PC-9 (cell line): ENCODE measurements at regions not wholly inside any gene's neighbourhood (a gene's known extent, or its start where the extent isn't known, plus 50 kb on each side); places are given as distances from the start of the nearest gene placed in this dataset.

Experiments
- BruUV-seq: library from RNA; stranded (reverse); fragments of 400-500 nt; replicated peaks from 2 replicates; lab custom pipeline; 2021; lab: Mats Ljungman, UMichigan
- CTCF ChIA-PET: fragments of 300-600 bp; sonication (Branson Sonifier 250); formaldehyde crosslinking; loops from one replicate; lab custom pipeline; 2022; ENCODE audit warnings: antibody characterized with exemption; lab: Charles Lee
- POLR2A ChIA-PET: fragments of 300-600 bp; sonication (Branson Sonifier 250); formaldehyde crosslinking; loops from one replicate; lab custom pipeline; 2022; ENCODE audit warnings: antibody characterized with exemption; ENCODE audit not compliant: unreplicated experiment; lab: Charles Lee
- DNase-seq, 2 experiments: peaks; one replicate each; pipeline versions ENCODE4 v3.0.0 to v3.0.0-alpha.2; 2015 to 2022; ENCODE audit warnings: mixed read lengths in 1 of 2
- H2AFZ ChIP-seq: fragments of 200-600 bp; sonication (generic); 2 replicates; pipeline ENCODE4 v1.8.1; 2017; ENCODE audit warnings: antibody characterized with exemption
- H3F3A ChIP-seq: fragments of 200-600 bp; sonication (generic); 2 replicates; pipeline ENCODE4 v1.8.1; 2017; ENCODE audit warnings: antibody characterized with exemption, mild to moderate bottlenecking, low read depth; ENCODE audit not compliant: insufficient read depth
- H3K27ac ChIP-seq: fragments of 200-600 bp; sonication (generic); 2 replicates; pipeline ENCODE4 v1.6.1; 2016; ENCODE audit warnings: mixed run types
- H3K27me3 ChIP-seq: fragments of 200-600 bp; sonication (generic); 2 replicates; pipeline ENCODE4 v1.6.1; 2016; ENCODE audit warnings: low read depth, mixed run types; ENCODE audit not compliant: insufficient read depth
- H3K36me3 ChIP-seq: fragments of 200-600 bp; sonication (generic); 2 replicates; pipeline ENCODE4 v1.6.1; 2016; ENCODE audit warnings: low read depth, mixed run types
- H3K4me1 ChIP-seq: fragments of 200-600 bp; sonication (generic); replicated peaks from 2 replicates; pipeline ENCODE4 v1.6.1; 2016; ENCODE audit warnings: mixed run types; ENCODE audit not compliant: insufficient read depth
- H3K4me2 ChIP-seq: fragments of 200-600 bp; sonication (generic); 2 replicates; pipeline ENCODE4 v1.6.1; 2017; ENCODE audit warnings: mixed run types
- H3K4me3 ChIP-seq: fragments of 200-600 bp; sonication (generic); 2 replicates; pipeline ENCODE4 v1.6.1; 2016; ENCODE audit warnings: mixed run types
- H3K79me2 ChIP-seq: fragments of 200-600 bp; sonication (generic); 2 replicates; pipeline ENCODE4 v1.6.1; 2017; ENCODE audit warnings: low read depth, mixed run types
- H3K9me2 ChIP-seq: fragments of 200-600 bp; sonication (generic); 2 replicates; pipeline ENCODE4 v1.8.1; 2017; ENCODE audit warnings: mild to moderate bottlenecking; ENCODE audit not compliant: insufficient read depth
- H3K9me3 ChIP-seq: fragments of 200-600 bp; sonication (generic); 2 replicates; pipeline ENCODE4 v1.8.1; 2016; ENCODE audit warnings: low read depth; ENCODE audit not compliant: insufficient read depth
- H4K20me1 ChIP-seq: fragments of 200-600 bp; sonication (generic); 2 replicates; pipeline ENCODE4 v1.8.1; 2017; ENCODE audit not compliant: insufficient read depth
- EZH2 ChIP-seq: fragments of 200-600 bp; sonication (generic); IDR thresholded peaks from 2 replicates; pipeline ENCODE4 v1.8.0; 2017; ENCODE audit warnings: antibody characterized with exemption, low read depth
- intact Hi-C: fragments of 100-400 bp; cut with micrococcal nuclease; formaldehyde crosslinking; loops from one replicate; pipeline ENCODE4 v1.10.0; 2022; ENCODE audit not compliant: unreplicated experiment
- TF ChIP-seq, protein P1 (sequence below): fragments of 200-600 bp; sonication (generic); conservative IDR thresholded peaks from 2 replicates; pipeline ENCODE4 v1.6.1; 2017; ENCODE audit warnings: mixed run types, antibody characterized with exemption, mild to moderate bottlenecking, moderate library complexity

DNA sequence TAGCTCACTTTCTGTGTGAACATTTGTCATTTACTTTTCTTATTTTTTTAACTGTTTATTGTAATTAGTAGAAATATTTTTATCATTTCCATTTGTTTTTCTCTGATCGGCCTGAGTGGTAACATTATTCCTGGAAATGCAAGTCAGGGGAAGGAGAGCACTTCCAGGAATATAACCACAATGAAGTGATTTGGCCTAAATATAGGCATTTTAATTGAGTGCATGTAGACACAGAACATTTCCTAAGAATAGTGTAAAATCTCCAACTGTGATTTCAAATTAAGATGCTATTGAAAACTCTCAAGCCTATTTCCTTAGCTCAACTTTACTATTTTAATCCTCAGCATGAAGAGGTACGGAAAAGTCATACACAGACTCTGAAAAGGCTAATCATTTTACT is 86.5 kb upstream of the SKAP2 start:
- no peaks in the 10 kb centered on the region for H3F3A ChIP-seq
- ChIA-PET POLR2A (interaction anchor here (0.7 kb wide), 1 partner anchor 96 kb away, joined by 8 read pairs; no protein-coding TSS in a partner anchor), CTCF (interaction anchor here (0.5 kb wide), 1 partner anchor 39 kb away, joined by 5 read pairs; no protein-coding TSS in a partner anchor)
- no peak overlapping the region for H2AFZ ChIP-seq
- no peak overlapping the region for H3K27ac ChIP-seq
- no peaks in the 10 kb centered on the region for H3K9me3 ChIP-seq
- H3K36me3 ChIP-seq, result no peaks in the 10 kb centered on the region
- DNase-seq, result no peak
- H3K4me3 ChIP-seq, result no peak overlapping the region
- no peaks in the 10 kb centered on the region for H3K79me2 ChIP-seq
- no TSS peak for BruUV-seq
- H3K9me2 ChIP-seq, result no peaks in the 10 kb centered on the region
- intact Hi-C loops, result no loop called here
- no peaks in the 10 kb centered on the region for H3K4me1 ChIP-seq
- H3K4me2 ChIP-seq, result no peak overlapping the region
- no peaks in the 10 kb centered on the region for H3K27me3 ChIP-seq
- TF ChIP-seq EZH2, result no peak
- TF ChIP-seq, protein P1, sequence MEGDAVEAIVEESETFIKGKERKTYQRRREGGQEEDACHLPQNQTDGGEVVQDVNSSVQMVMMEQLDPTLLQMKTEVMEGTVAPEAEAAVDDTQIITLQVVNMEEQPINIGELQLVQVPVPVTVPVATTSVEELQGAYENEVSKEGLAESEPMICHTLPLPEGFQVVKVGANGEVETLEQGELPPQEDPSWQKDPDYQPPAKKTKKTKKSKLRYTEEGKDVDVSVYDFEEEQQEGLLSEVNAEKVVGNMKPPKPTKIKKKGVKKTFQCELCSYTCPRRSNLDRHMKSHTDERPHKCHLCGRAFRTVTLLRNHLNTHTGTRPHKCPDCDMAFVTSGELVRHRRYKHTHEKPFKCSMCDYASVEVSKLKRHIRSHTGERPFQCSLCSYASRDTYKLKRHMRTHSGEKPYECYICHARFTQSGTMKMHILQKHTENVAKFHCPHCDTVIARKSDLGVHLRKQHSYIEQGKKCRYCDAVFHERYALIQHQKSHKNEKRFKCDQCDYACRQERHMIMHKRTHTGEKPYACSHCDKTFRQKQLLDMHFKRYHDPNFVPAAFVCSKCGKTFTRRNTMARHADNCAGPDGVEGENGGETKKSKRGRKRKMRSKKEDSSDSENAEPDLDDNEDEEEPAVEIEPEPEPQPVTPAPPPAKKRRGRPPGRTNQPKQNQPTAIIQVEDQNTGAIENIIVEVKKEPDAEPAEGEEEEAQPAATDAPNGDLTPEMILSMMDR, result no peak
- H4K20me1 ChIP-seq, result no peaks in the 10 kb centered on the region

DNA sequence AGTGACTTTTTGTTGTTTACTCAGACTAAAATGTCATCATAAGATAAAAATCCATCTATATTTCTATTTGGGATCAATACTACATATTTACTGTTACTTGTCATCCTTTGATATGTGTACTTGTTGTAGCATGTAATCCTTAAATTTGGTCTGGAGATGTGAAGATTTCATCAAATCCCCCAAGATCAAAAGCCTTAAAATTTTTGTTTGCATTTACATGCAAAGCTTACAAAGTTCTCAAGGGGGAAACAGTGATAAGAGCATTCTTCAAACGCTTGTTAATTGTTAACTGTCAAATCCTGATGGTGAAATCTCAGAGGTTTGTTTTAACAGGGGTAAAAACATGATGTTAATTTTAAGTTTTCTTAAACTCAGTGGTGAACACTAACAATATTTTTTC is 84.9 kb upstream of the SKAP2 start:
- intact Hi-C loops, result no loop called here
- ChIA-PET POLR2A (interaction anchor here (0.7 kb wide), 1 partner anchor 67 kb away, joined by 3 read pairs; no protein-coding TSS in a partner anchor), CTCF (no interaction called here)
- Histone ChIP-seq H3K9me2 (no peaks in the 10 kb centered on the region), H3K4me1 (no peaks in the 10 kb centered on the region), H3K4me2 (no peak overlapping the region), H3K4me3 (no peak overlapping the region), H3K36me3 (no peaks in the 10 kb centered on the region), H3K9me3 (no peaks in the 10 kb centered on the region), H4K20me1 (no peaks in the 10 kb centered on the region), H3K27ac (no peak overlapping the region), H3K27me3 (no peaks in the 10 kb centered on the region), H3F3A (no peaks in the 10 kb centered on the region), H2AFZ (no peak overlapping the region), H3K79me2 (no peaks in the 10 kb centered on the region)
- DNase-seq, result no peak
- TF ChIP-seq, protein P1, result no peak
- no peak for TF ChIP-seq EZH2
- no TSS peak for BruUV-seq

- no peak overlapping the region for H3K27ac ChIP-seq
- H3K9me2 ChIP-seq, result no peaks in the 10 kb centered on the region
- ChIA-PET CTCF (no interaction called here), POLR2A (no interaction called here)
- H3K79me2 ChIP-seq, result no peaks in the 10 kb centered on the region
- no peak overlapping the region for H3K4me2 ChIP-seq
- H3K4me1 ChIP-seq, result no peaks in the 10 kb centered on the region
- no peaks in the 10 kb centered on the region for H3K36me3 ChIP-seq
- H4K20me1 ChIP-seq, result no peaks in the 10 kb centered on the region
- H3K4me3 ChIP-seq, result no peak overlapping the region
- H3F3A ChIP-seq, result no peaks in the 10 kb centered on the region
- H2AFZ ChIP-seq, result peak overlapping the region; percentile 15
- H3K9me3 ChIP-seq, result no peaks in the 10 kb centered on the region
- DNase-seq, result peak in 1 of 2 experiments; percentile 34
- intact Hi-C loops, result no loop called here
- no peaks in the 10 kb centered on the region for H3K27me3 ChIP-seq
- no TSS peak for BruUV-seq
- TF ChIP-seq, protein P1, result no peak
- no peak for TF ChIP-seq EZH2
Observed at GRCh38 chr7:26948617-26949118, 84.3 kb upstream of the SKAP2 start.
